Mesenchymal stem cell (in vitro differentiated cells and primary cell): ENCODE measurements at regions not wholly inside any gene's neighbourhood (a gene's known extent, or its start where the extent isn't known, plus 50 kb on each side); places are given as distances from the start of the nearest gene placed in this dataset.
"Not testable (repeated sequence)": the region's sequence is repeated elsewhere in the genome, so short reads cannot be mapped to it uniquely, and the experiment has no call there.

Source experiments
- DNase-seq: peaks from one replicate; pipeline ENCODE4 v3.0.0-alpha.2; 2013
- H2AFZ ChIP-seq: one replicate; pipeline ENCODE4 v1.6.1; 2013; ENCODE audit warnings: low read depth, mild to moderate bottlenecking, control low read depth, inconsistent platforms, low read length, moderate library complexity
- H2AK5ac ChIP-seq: 2 replicates; pipeline ENCODE4 v1.6.1; 2013; ENCODE audit warnings: low read length, moderate library complexity, mild to moderate bottlenecking, inconsistent platforms; ENCODE audit not compliant: severe bottlenecking
- H2BK120ac ChIP-seq: one replicate; pipeline ENCODE4 v1.6.1; 2013; ENCODE audit warnings: low read depth, mild to moderate bottlenecking, inconsistent platforms, low read length, moderate library complexity
- H2BK12ac ChIP-seq, 2 experiments: one replicate each; pipeline ENCODE4 v1.6.1; 2013; ENCODE audit warnings: inconsistent platforms in 2 of 2, low read length in 2 of 2, mild to moderate bottlenecking in 2 of 2, moderate library complexity in 2 of 2, control low read depth in 1 of 2
- H2BK15ac ChIP-seq: one replicate; pipeline ENCODE4 v1.6.1; 2013; ENCODE audit warnings: mild to moderate bottlenecking, low read depth, inconsistent platforms; ENCODE audit not compliant: poor library complexity, severe bottlenecking
- H2BK5ac ChIP-seq: 2 replicates; pipeline ENCODE4 v1.6.1; 2013; ENCODE audit warnings: low read depth, mild to moderate bottlenecking, low read length, control low read depth, inconsistent platforms; ENCODE audit not compliant: poor library complexity, severe bottlenecking
- H3K14ac ChIP-seq, 2 experiments: one replicate each; pipeline ENCODE4 v1.6.1; 2013; ENCODE audit warnings: inconsistent platforms in 2 of 2, low read length in 2 of 2, control low read depth in 1 of 2, mild to moderate bottlenecking in 1 of 2, moderate library complexity in 1 of 2
- H3K18ac ChIP-seq, 2 experiments: one replicate each; pipeline ENCODE4 v1.6.1; 2013; ENCODE audit warnings: inconsistent platforms in 2 of 2, low read length in 2 of 2, control low read depth in 1 of 2, low read depth in 1 of 2, mild to moderate bottlenecking in 1 of 2
- H3K23ac ChIP-seq, 2 experiments: one replicate each; pipeline ENCODE4 v1.6.1; 2013; ENCODE audit warnings: inconsistent platforms in 2 of 2, low read length in 2 of 2, mild to moderate bottlenecking in 2 of 2, moderate library complexity in 2 of 2, control low read depth in 1 of 2
- H3K27ac ChIP-seq: 2 replicates; pipeline ENCODE4 v1.5.1; 2013; ENCODE audit warnings: mild to moderate bottlenecking, moderate library complexity, low read length, control low read depth, inconsistent platforms; ENCODE audit not compliant: poor library complexity, severe bottlenecking
- H3K27me3 ChIP-seq, 2 experiments: 2 replicates each; pipeline versions ENCODE4 v1.6.1 to v1.7.0; 2013; ENCODE audit warnings: low read length in 2 of 2, mild to moderate bottlenecking in 2 of 2, moderate library complexity in 2 of 2, control low read depth in 1 of 2, inconsistent platforms in 1 of 2; ENCODE audit not compliant: control insufficient read depth in 1 of 2, insufficient read depth in 1 of 2
- H3K36me3 ChIP-seq, 2 experiments: 2 replicates each; pipeline versions ENCODE4 v1.6.1 to v1.7.0; 2013; ENCODE audit warnings: low read length in 2 of 2, control low read depth in 1 of 2, inconsistent platforms in 1 of 2, low read depth in 1 of 2, mild to moderate bottlenecking in 1 of 2; ENCODE audit not compliant: insufficient read depth in 2 of 2, control insufficient read depth in 1 of 2
- H3K4ac ChIP-seq, 2 experiments: one replicate each; pipeline ENCODE4 v1.6.1; 2013; ENCODE audit warnings: inconsistent platforms in 2 of 2, low read length in 2 of 2, mild to moderate bottlenecking in 2 of 2, moderate library complexity in 2 of 2, control low read depth in 1 of 2, low read depth in 1 of 2
- H3K4me1 ChIP-seq: 2 replicates; pipeline ENCODE4 v1.6.1; 2013; ENCODE audit warnings: low read depth, low read length, control low read depth; ENCODE audit not compliant: control insufficient read depth, insufficient read depth
- H3K4me2 ChIP-seq: 2 replicates; pipeline ENCODE4 v1.6.1; 2013; ENCODE audit warnings: low read length, mild to moderate bottlenecking, inconsistent platforms; ENCODE audit not compliant: poor library complexity, severe bottlenecking
- H3K4me3 ChIP-seq, 2 experiments: 2 replicates each; pipeline versions ENCODE4 v1.5.1 to v1.7.0; 2013; ENCODE audit warnings: low read length in 2 of 2, mild to moderate bottlenecking in 2 of 2, control low read depth in 1 of 2, low read depth in 1 of 2; ENCODE audit not compliant: insufficient read depth in 1 of 2
- H3K79me1 ChIP-seq: replicated peaks from 2 replicates; pipeline ENCODE4 v1.6.1; 2013; ENCODE audit warnings: mild to moderate bottlenecking, control low read depth, low read length, inconsistent platforms; ENCODE audit not compliant: poor library complexity, severe bottlenecking
- H3K9ac ChIP-seq: 2 replicates; pipeline ENCODE4 v1.7.0; 2013; ENCODE audit warnings: mild to moderate bottlenecking, low read length, moderate library complexity
- H3K9me3 ChIP-seq: 2 replicates; pipeline ENCODE4 v1.7.0; 2013; ENCODE audit warnings: mild to moderate bottlenecking, low read length; ENCODE audit not compliant: control insufficient read depth
- H4K8ac ChIP-seq: one replicate; pipeline ENCODE4 v1.6.1; 2013; ENCODE audit warnings: inconsistent platforms, mild to moderate bottlenecking, low read length, moderate library complexity
- H4K91ac ChIP-seq: one replicate; pipeline ENCODE4 v1.6.1; 2013; ENCODE audit warnings: mild to moderate bottlenecking, low read length, inconsistent platforms
- WGBS: methylation state at CpG from one replicate; pipeline ENCODE4 v1.1.7; 2013; ENCODE audit warnings: mixed read lengths; 5-methylcytosine and 5-hydroxymethylcytosine counted together

- no peak overlapping the region for H2AK5ac ChIP-seq
- no peak overlapping the region for H3K4me2 ChIP-seq
- 95% methylated on average over 2 of the region's 3 CpGs for WGBS
- DNase-seq, result no peak
- no peak overlapping the region for H3K27ac ChIP-seq
- no peak overlapping the region for H2BK5ac ChIP-seq
- H3K18ac ChIP-seq, result no peak overlapping the region
- H3K27me3 ChIP-seq, result no peaks in the 10 kb centered on the region
- H3K79me1 ChIP-seq, result peaks cover 7% of the 10 kb centered on the region
- no peak overlapping the region for H2AFZ ChIP-seq
- H3K14ac ChIP-seq, result no peak overlapping the region
- no peak overlapping the region for H4K8ac ChIP-seq
- H2BK12ac ChIP-seq, result no peak overlapping the region
- H3K4me1 ChIP-seq, result no peaks in the 10 kb centered on the region
- no peak overlapping the region for H3K23ac ChIP-seq
- H2BK120ac ChIP-seq, result no peak overlapping the region
- H3K36me3 ChIP-seq, result peaks cover 0 to 17% of the 10 kb centered on the region in 2 experiments
- no peak overlapping the region for H4K91ac ChIP-seq
- H3K9ac ChIP-seq, result no peak overlapping the region
- no peak overlapping the region for H2BK15ac ChIP-seq
- H3K4ac ChIP-seq, result no peak overlapping the region
- no peaks in the 10 kb centered on the region for H3K9me3 ChIP-seq
- no peak overlapping the region for H3K4me3 ChIP-seq
These were observed 52.0 kb downstream of the PRORP start for GRCh38 chr14:35174342-35174741.

DNA sequence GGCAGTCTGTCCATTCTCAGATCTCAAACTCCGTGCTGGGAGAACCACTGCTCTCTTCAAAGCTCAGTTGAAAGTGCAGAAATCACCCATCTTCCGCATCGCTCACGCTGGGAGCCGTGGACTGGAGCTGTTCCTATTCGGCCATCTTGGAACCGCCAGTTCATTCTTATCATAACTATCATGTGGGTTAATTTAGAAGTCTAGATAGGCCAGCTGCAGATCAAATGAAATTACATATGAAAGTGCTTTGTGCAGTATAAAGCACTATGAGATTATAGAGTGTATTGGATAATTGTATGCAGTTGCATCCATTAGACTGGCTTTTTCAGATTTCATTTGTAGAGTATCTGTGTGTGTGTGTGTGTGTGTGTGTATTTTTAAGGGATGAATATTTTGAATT lies 57.8 kb downstream of the PRORP start:
- Histone ChIP-seq H3K14ac (no peak overlapping the region), H2BK5ac (no peak overlapping the region), H3K79me1 (no peaks in the 10 kb centered on the region), H2AK5ac (no peak overlapping the region), H3K9ac (no peak overlapping the region), H3K4me3 (no peak overlapping the region), H4K91ac (no peak overlapping the region), H4K8ac (no peak overlapping the region), H3K4me2 (no peak overlapping the region), H3K27ac (no peak overlapping the region), H2BK120ac (no peak overlapping the region), H3K9me3 (no peaks in the 10 kb centered on the region), H3K4me1 (no peaks in the 10 kb centered on the region), H2BK12ac (no peak overlapping the region), H2BK15ac (no peak overlapping the region), H3K27me3 (no peaks in the 10 kb centered on the region), H3K4ac (no peak overlapping the region), H2AFZ (no peak overlapping the region), H3K23ac (no peak overlapping the region), H3K36me3 (peaks cover 4 to 17% of the 10 kb centered on the region in 2 experiments), H3K18ac (no peak overlapping the region)
- DNase-seq, result no peak
- WGBS, result 98% methylated on average over 7 of the region's 7 CpGs

- H2AFZ ChIP-seq, H3K27me3 ChIP-seq, H4K91ac ChIP-seq, H3K23ac ChIP-seq, H3K9me3 ChIP-seq, H3K4me3 ChIP-seq, H3K14ac ChIP-seq, DNase-seq, H3K79me1 ChIP-seq, H4K8ac ChIP-seq, H3K27ac ChIP-seq, H3K4me1 ChIP-seq, H3K4me2 ChIP-seq, H2BK5ac ChIP-seq, H2BK120ac ChIP-seq, H3K9ac ChIP-seq, H3K4ac ChIP-seq, H2BK12ac ChIP-seq, H2AK5ac ChIP-seq, H3K18ac ChIP-seq, H2BK15ac ChIP-seq: not testable (repeated sequence)
- H3K36me3 ChIP-seq, result peaks cover 3 to 17% of the 10 kb centered on the region in 2 experiments
These were observed 62.5 kb downstream of the PRORP start for GRCh38 chr14:35184891-35185290.

GRCh38 chr14:35189422-35189821 lies 67.1 kb downstream of the PRORP start:
- H3K27me3 ChIP-seq, result no peaks in the 10 kb centered on the region
- no peak overlapping the region for H3K4me2 ChIP-seq
- no peak overlapping the region for H2AFZ ChIP-seq
- no CpG with 5 or more reads among the region's 1 CpG for WGBS
- H3K9ac ChIP-seq, result no peak overlapping the region
- no peak overlapping the region for H3K4ac ChIP-seq
- H3K4me3 ChIP-seq, result no peak overlapping the region
- peaks cover 1% of the 10 kb centered on the region for H3K4me1 ChIP-seq
- peaks cover 4 to 13% of the 10 kb centered on the region in 2 experiments for H3K36me3 ChIP-seq
- H2BK5ac ChIP-seq, result no peak overlapping the region
- no peak overlapping the region for H3K23ac ChIP-seq
- no peak overlapping the region for H3K27ac ChIP-seq
- no peak overlapping the region for H4K91ac ChIP-seq
- no peak for DNase-seq
- no peak overlapping the region for H3K14ac ChIP-seq
- no peak overlapping the region for H2BK120ac ChIP-seq
- H2AK5ac ChIP-seq, result no peak overlapping the region
- no peak overlapping the region for H4K8ac ChIP-seq
- H3K18ac ChIP-seq, result no peak overlapping the region
- no peak overlapping the region for H2BK15ac ChIP-seq
- no peaks in the 10 kb centered on the region for H3K79me1 ChIP-seq
- no peaks in the 10 kb centered on the region for H3K9me3 ChIP-seq
- no peak overlapping the region for H2BK12ac ChIP-seq
